NCI-H1105 (cell line): ENCODE measurements at regions not wholly inside any gene's neighbourhood (a gene's known extent, or its start where the extent isn't known, plus 50 kb on each side); places are given as distances from the start of the nearest gene placed in this dataset.

ENCODE experiments used
- DNase-seq: peaks from one replicate; lab custom pipeline; 2025; lab: John Stamatoyannopoulos, UW

GRCh38 chr7:46206476-46207060 is 285.5 kb upstream of the IGFBP3 start:
- no peak for DNase-seq

DNA sequence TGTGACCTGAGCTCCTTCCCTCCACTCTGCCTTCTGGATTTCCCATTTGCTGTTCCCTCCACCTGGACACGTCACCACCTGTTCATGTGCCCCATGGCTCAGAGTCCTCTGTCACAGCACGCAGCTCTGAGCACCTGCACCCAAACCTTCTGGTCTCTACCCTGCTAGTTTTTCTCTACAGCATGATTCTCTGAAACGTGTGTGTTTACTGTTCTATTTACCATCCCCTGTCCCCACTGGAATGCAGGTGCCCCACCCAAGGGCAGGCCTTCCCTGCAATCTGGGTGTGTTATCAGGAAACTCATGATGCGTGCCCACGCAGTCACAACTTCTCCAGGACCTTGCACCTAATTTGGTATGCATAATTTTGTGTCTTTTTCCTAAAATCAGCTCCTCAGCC is 284.4 kb upstream of the IGFBP3 start:
- no peak for DNase-seq

DNA sequence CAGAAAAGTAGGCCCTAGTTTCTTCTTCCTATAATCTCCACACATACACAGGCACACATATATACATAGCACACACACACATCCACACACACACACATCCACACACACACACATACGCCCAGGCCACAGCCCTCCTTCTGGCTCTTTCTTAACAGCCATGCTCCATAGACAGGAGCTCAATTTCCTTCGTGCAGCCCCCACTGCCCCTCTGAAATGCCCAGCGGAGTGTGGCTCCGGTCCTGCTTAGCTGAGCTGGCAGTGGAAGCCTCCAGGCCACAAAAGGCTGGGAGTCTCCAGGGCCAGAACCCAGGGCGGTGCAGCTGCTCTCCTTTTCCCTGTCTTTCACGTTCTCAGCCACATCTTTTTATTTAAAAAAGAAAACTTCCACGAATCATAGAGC is 282.9 kb upstream of the IGFBP3 start:
- no peak for DNase-seq

DNA sequence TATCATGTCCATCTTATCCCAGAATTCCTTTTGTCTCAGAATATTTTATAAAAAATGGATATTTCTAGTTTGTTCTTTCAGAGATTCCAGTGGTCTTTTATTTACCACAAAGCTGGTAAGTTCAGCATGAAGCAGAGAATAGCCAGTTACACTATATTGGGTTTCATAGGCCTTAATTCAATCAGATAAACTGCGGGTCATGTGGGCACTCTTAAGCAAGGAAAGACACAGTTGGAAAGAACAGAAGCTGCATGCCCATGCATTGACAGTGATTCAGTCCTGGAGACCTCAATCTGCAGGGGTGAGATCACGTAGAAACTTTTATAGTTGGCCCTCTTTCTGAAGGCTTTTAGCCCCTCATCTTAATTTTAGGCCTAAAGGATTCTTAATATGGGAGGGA is 281.3 kb upstream of the IGFBP3 start:
- no peak for DNase-seq

DNA sequence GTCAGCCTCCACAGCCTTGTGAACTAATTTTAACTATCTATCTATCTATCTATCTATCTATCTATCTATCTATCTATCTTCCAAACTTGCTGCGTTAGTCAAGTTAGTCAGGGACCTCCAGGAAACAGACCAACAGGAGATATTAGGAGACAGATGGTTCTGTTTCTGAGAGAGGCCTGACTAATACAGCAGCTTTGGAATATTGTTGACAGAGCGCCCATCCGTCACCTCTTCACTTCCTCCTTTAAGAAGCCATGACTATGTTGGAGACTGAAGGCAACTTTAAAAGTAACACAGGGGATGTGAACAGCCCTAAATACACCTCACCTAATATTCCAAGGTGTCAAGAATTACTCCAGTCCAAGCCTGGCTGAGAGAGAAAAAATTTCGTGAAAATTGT is 280.9 kb upstream of the IGFBP3 start:
- no peak for DNase-seq

DNA sequence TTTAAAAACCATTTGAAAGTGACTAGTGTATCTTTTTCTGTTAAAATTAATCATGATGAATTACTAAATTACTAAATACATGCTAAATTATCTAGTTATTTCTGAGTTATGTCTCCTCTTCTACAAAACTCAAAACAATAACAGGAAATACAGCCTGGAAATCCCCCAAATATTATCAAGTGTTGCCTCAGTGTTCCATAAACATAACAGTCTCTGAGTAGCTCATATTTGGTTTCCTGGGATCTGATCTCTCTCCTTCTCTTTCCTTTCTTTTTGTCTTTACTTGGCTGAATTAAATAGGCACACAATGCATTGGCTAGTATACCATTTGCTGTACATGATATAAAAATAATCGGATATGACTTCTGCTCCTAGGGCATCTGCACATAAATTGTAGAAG is 277.6 kb upstream of the IGFBP3 start:
- no peak for DNase-seq

DNA sequence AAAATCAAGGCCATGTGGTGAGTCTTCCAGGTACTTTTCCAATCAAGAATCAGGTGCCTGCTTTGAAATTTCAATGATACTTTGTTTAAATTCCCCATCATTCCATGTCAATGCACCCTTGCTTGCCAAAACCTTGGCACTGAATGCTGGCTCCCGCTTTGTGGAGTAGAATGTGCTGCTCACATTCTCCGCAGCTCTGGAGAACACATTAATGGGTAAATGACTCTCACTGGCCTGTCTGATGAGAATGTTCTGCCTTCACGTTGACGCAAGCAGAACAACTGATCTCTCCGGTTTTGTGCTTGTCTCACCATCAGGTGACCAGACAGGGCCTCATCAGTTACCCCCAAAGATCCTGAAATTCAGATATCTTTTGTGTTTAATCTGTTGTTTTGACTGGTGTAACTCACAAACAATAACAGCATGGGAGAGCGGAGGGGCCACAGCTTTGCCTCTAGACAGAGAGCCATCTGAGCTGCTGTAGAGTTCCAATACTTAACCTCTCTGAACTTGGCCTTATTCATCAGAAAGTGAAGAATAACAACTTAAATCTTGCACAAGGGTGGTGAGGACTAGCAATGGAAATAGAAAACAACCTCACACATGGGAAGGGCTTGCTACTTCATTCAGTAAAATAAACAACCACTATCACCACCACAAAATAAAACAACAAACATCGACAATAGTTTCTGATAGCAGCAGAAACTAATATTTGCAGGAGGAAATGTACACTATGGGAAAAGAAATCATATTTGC is 276.9 kb upstream of the IGFBP3 start:
- DNase-seq = no peak

DNA sequence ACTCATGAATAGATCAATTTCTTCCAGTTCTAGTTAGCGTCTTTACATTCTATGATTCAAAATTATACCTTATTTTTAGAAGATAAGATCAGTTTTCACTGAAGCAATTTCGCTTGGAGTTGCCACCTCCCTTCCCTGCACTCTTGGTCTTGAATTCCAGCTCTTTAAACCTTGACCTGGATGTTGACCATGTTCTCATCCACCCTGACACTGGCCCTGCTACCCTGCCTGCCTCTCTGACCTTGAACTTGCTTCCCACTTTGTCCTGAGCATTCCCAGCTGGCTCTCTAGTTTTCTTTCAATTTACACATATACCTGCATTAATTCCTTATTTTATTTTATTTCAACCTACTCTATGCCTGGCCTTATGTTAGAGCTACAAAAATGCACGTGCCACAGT is 274.9 kb upstream of the IGFBP3 start:
- DNase-seq = no peak

DNA sequence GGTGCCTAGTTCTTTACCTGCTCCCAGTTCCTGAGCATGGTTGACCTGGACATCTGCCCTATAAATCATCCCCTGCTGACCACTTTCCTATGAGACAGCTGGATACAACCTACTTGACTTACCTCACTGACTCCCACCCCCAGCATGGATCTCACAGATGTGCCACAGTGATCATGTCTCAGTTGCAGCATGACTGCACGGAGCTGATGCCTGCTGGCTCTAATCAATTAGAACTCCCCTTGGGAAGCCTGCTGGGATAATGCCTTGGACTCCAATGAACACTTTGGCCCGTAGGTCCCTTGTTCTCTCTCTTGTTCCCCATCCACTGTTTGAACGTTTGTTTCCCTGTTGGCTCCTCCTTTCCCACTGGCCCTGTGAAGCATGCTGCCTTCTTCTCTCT is 271.2 kb upstream of the IGFBP3 start:
- DNase-seq = no peak

GRCh38 chr7:46191776-46192175 is 270.7 kb upstream of the IGFBP3 start:
- DNase-seq = no peak

DNA sequence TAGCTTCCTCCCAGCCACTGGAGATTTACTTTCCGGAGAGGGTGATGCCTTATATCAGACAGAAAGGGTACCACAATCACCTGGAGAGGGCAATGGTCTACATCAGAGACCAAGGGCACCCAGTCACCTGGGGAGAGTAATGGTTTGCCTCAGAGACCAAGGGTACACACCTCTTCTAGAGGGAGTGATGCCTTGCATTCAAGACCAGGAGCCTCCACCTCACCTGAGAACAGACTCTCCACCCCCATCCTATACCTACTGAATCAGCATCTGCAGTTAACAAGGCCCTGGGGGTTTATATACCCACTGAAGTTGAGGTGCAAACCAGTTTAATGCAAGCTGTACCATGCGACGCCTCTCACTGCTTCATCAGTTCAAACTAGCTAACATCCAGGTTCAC is 270.2 kb upstream of the IGFBP3 start:
- no peak for DNase-seq

- DNase-seq = no peak
These were observed 268.3 kb upstream of the IGFBP3 start for GRCh38 chr7:46189255-46189790.

DNA sequence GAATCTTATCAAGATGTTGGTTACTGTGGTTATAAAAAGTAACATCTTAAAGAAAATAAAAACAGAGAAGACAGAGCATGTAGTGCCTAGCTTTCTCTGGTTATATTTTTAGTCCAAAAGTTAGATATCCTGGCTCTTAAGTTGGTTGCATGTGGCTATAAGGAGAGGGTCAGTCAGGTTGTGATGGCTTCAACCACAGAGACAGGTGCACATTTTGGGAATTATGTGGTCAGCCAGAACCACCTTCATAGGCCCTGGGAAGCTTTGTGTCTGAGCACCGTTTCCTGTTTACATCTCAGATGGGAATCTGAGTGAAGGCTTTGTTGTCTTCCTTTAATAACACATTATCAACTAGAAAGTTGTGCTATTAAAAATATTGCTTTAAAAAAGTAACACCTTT is 265.1 kb upstream of the IGFBP3 start:
- no peak for DNase-seq

- DNase-seq = no peak
These were observed 258.1 kb upstream of the IGFBP3 start for GRCh38 chr7:46179061-46179610.

GRCh38 chr7:46178661-46179060 is 257.6 kb upstream of the IGFBP3 start:
- no peak for DNase-seq

- DNase-seq = no peak
These were observed 256.7 kb upstream of the IGFBP3 start for GRCh38 chr7:46177821-46178220.

DNA sequence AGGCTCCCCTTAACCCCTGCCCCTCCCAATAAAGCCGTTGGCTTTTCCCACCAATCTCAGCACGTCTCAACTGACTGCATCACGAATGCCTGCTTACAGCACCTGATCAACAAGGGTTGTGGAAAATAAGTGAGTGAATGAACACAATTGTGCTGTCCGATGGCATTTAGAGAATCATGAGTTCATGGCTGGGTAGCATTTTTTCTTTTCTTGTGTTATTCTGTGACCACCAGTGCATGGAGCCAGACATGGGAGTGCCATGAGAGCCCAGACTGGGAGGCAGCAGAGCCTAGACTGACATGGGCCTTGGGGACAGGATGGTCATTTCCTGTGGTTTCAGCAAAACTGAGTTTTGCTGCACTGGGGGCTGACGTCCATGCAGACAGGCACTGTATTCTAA is 254.1 kb upstream of the IGFBP3 start:
- DNase-seq = no peak

DNA sequence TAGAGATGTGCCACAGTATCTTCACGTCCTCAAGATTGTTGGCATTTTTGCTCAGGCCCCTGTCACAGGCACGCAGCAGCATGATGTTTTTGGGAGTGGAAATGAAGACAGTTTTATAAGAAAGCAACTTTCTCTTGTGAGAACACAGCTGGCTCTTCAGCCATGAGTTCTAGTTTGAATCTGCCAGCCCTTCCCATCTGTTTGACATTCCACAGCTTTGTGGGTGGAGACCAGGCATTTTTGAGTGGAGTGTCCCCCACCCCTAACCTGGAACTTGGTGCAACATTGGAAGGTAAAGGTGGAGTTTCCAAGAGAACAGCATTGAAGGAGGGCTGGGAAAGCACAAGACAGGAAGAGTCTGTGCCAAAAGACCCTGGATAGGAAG is 253.1 kb upstream of the IGFBP3 start:
- no peak for DNase-seq

- no peak for DNase-seq
These were observed 252.6 kb upstream of the IGFBP3 start for GRCh38 chr7:46173476-46174195.

- DNase-seq = no peak
These were observed 249.7 kb upstream of the IGFBP3 start for GRCh38 chr7:46170792-46171191.

DNA sequence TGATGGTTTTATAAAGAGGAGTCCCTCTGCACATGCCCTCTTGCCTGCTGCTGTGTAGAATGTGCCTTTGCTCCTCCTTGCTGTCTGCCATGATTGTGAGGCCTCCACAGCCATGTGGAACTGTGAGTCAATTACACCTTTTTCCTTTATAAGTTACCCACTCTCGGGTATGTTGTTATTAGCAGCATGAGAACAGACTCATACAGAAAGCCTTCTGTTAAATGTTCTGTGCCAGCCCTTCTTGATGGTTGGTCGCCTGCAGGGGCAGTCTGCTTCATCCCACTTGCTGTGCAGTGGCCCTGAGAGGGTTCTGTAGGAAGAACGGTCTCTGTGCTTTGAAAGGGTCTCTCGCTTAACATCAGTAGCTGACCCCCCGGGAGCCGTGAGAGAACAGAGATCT is 248.9 kb upstream of the IGFBP3 start:
- DNase-seq = no peak

DNA sequence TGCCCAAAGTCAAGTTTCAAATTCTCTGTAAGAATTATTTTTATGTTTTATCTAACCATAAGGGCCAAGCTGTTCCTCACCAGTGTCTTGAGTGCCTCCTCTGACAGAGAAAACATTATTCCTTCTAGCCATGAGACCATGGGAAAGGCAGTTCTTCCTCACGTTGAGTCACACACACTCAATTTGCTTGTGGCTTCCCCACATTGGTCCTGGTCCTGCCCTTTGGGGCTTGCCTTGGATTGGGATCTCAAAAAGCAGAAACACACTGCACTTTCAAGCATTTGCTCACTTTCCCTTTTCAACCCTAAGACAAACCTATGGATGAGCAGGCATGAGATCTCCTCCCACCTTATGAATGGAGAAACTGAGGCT is 248.3 kb upstream of the IGFBP3 start:
- DNase-seq = no peak
